Stimulated activated CD8-positive, alpha-beta memory T cell treated with anti-CD3 and anti-CD28 coated beads, Interleukin-12 subunit alpha, Interleukin-12 subunit beta, amount 100 ng/mL, for 24 hours (primary cell): ENCODE measurements at regions not wholly inside any gene's neighbourhood (a gene's known extent, or its start where the extent isn't known, plus 50 kb on each side); places are given as distances from the start of the nearest gene placed in this dataset.
"Not testable (repeated sequence)": the region's sequence is repeated elsewhere in the genome, so short reads cannot be mapped to it uniquely, and the experiment has no call there.

Experiments used
- DNase-seq: peaks from one replicate; pipeline ENCODE4 v3.0.0-alpha.2; 2020; ENCODE audit errors: extremely low read depth

- not testable (repeated sequence) for DNase-seq
Observed at GRCh38 chr2:144638250-144638649, 118.3 kb upstream of the ZEB2 start.

- not testable (repeated sequence) for DNase-seq
Observed at GRCh38 chr2:144636860-144637259, 116.9 kb upstream of the ZEB2 start.

GRCh38 chr2:144632809-144633208 is 112.9 kb upstream of the ZEB2 start:
- no peak for DNase-seq

GRCh38 chr2:144631636-144632035 is 111.7 kb upstream of the ZEB2 start:
- no peak for DNase-seq

GRCh38 chr2:144630459-144631215 is 110.7 kb upstream of the ZEB2 start:
- no peak for DNase-seq

- no peak for DNase-seq
Observed at GRCh38 chr2:144629935-144630334, 110.0 kb upstream of the ZEB2 start.

- no peak for DNase-seq
Observed at GRCh38 chr2:144628566-144628965, 108.6 kb upstream of the ZEB2 start.

GRCh38 chr2:144625626-144626025 is 105.7 kb upstream of the ZEB2 start:
- no peak for DNase-seq

GRCh38 chr2:144625226-144625625 is 105.3 kb upstream of the ZEB2 start:
- DNase-seq = no peak

- DNase-seq = no peak
Observed at GRCh38 chr2:144624451-144624850, 104.5 kb upstream of the ZEB2 start.

GRCh38 chr2:144622373-144622772 is 102.5 kb upstream of the ZEB2 start:
- not testable (repeated sequence) for DNase-seq

- DNase-seq = no peak
Observed at GRCh38 chr2:144621266-144621665, 101.3 kb upstream of the ZEB2 start.

GRCh38 chr2:144619760-144620159 is 99.8 kb upstream of the ZEB2 start:
- no peak for DNase-seq

GRCh38 chr2:144617171-144617570 is 97.3 kb upstream of the ZEB2 start:
- DNase-seq = not testable (repeated sequence)

GRCh38 chr2:144615866-144616565 is 96.1 kb upstream of the ZEB2 start:
- DNase-seq = no peak

GRCh38 chr2:144607891-144608521 is 88.1 kb upstream of the ZEB2 start:
- DNase-seq = no peak

- no peak for DNase-seq
Observed at GRCh38 chr2:144607099-144607498, 87.2 kb upstream of the ZEB2 start.

- no peak for DNase-seq
Observed at GRCh38 chr2:144606466-144607095, 86.7 kb upstream of the ZEB2 start.

GRCh38 chr2:144605231-144605840 is 85.4 kb upstream of the ZEB2 start:
- DNase-seq = no peak

GRCh38 chr2:144603334-144603733 is 83.4 kb upstream of the ZEB2 start:
- no peak for DNase-seq

GRCh38 chr2:144598906-144599305 is 79.0 kb upstream of the ZEB2 start:
- no peak for DNase-seq
